ENCODE measurements at regions not wholly inside any gene's neighbourhood (a gene's known extent, or its start where the extent isn't known, plus 50 kb on each side); places are given as distances from the start of the nearest gene placed in this dataset.

DNA sequence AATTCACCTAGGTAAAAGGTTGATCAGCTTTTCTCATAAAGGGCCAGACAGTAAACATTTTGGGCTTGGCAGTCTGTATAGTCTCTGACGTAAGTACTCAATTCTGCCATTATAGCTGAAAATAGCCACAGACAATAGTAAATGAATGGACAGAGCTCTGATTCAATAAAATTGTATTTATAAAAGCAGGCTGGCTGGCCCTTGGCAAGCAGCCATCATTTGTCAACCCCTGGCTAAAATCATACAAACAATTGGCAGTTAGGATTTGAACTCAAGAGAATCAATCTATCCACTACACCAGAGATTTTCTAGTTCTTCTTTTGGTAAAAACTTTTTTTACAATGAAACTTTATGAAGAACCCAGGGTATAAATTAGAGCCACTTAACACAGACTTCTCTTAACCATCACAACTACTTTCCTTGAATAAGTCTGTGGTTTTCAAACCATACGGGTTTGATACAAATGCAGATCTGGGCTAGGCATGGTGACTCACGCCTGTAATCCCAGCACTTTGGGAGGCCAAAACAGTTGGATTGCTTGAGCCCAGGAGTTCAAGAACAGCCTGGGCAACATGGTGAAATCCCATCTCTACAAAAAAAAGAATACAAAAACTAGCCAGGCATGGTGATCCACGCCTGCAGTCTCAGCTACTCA lies 124.5 kb downstream of the SLC16A9 start:
- no peak for ATAC-seq
- no peaks in the 10 kb centered on the region for H3K79me2 ChIP-seq (ENCODE audit: insufficient read depth, low read length)
- H2AFZ ChIP-seq (ENCODE audit: low read depth, low read length, poor library complexity, severe bottlenecking) = no peak overlapping the region
- H3K27ac ChIP-seq (ENCODE audit: low read depth, low read length) = no peak overlapping the region
- RAD21 ChIA-PET (ENCODE audit: low non-redundant PET in 1 of 2, low total read pairs in 2 of 2, uncharacterized antibody in 2 of 2, unreplicated experiment in 2 of 2) = no interaction called here
- no peaks in the 10 kb centered on the region for H3K9me3 ChIP-seq (ENCODE audit: control insufficient read depth in 1 of 2, insufficient read depth in 1 of 2, low read depth in 1 of 2, low read length in 2 of 2)
- H3K27me3 ChIP-seq (ENCODE audit: insufficient read depth, low read length) = no peaks in the 10 kb centered on the region
- intact Hi-C loops (cut with micrococcal nuclease) = no loop called here
- H3K9me2 ChIP-seq (ENCODE audit: insufficient read depth) = no peaks in the 10 kb centered on the region
- TF ChIP-seq POLR2AphosphoS5 (IDR thresholded peaks at IDR 0.05; ENCODE audit: low read depth, low read length) (no peak), CBX3 (IDR thresholded peaks at IDR 0.05; ENCODE audit: low read depth) (no peak), EZH2phosphoT487 (IDR thresholded peaks at IDR 0.05; ENCODE audit: borderline replicate concordance) (no peak), ELF1 (IDR thresholded peaks at IDR 0.05; ENCODE audit: borderline replicate concordance, low read depth) (no peak), SIN3A (IDR thresholded peaks at IDR 0.05; ENCODE audit: low read depth) (no peak)
- TF ChIP-seq, protein P1, sequence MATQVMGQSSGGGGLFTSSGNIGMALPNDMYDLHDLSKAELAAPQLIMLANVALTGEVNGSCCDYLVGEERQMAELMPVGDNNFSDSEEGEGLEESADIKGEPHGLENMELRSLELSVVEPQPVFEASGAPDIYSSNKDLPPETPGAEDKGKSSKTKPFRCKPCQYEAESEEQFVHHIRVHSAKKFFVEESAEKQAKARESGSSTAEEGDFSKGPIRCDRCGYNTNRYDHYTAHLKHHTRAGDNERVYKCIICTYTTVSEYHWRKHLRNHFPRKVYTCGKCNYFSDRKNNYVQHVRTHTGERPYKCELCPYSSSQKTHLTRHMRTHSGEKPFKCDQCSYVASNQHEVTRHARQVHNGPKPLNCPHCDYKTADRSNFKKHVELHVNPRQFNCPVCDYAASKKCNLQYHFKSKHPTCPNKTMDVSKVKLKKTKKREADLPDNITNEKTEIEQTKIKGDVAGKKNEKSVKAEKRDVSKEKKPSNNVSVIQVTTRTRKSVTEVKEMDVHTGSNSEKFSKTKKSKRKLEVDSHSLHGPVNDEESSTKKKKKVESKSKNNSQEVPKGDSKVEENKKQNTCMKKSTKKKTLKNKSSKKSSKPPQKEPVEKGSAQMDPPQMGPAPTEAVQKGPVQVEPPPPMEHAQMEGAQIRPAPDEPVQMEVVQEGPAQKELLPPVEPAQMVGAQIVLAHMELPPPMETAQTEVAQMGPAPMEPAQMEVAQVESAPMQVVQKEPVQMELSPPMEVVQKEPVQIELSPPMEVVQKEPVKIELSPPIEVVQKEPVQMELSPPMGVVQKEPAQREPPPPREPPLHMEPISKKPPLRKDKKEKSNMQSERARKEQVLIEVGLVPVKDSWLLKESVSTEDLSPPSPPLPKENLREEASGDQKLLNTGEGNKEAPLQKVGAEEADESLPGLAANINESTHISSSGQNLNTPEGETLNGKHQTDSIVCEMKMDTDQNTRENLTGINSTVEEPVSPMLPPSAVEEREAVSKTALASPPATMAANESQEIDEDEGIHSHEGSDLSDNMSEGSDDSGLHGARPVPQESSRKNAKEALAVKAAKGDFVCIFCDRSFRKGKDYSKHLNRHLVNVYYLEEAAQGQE (IDR thresholded peaks at IDR 0.05; ENCODE audit: low read depth) = no peak
- no peak overlapping the region for H3K4me2 ChIP-seq (ENCODE audit: low read length)
- BruUV-seq (replicated peaks) = no TSS peak
- no peaks in the 10 kb centered on the region for H3K4me1 ChIP-seq (ENCODE audit: control insufficient read depth in 1 of 2, insufficient read depth in 2 of 2, low read length in 2 of 2)
- H3K4me3 ChIP-seq (replicated peaks in 1 of 2; ENCODE audit: low read depth in 1 of 2, low read length in 2 of 2) = no peak overlapping the region
- no peaks in the 10 kb centered on the region for H3K36me3 ChIP-seq (ENCODE audit: control insufficient read depth in 1 of 2, insufficient read depth in 2 of 2, low read length in 2 of 2)
- POLR2A ChIA-PET = no interaction called here
- CTCF ChIA-PET = no interaction called here
- H3K9ac ChIP-seq (ENCODE audit: low read length) = no peak overlapping the region
- DNase-seq (ENCODE audit: low read depth, low spot score) = no peak
- H4K20me1 ChIP-seq (ENCODE audit: insufficient read depth) = no peaks in the 10 kb centered on the region

Measured in HCT116 (cell line).